ENCODE measurements at regions not wholly inside any gene's neighbourhood (a gene's known extent, or its start where the extent isn't known, plus 50 kb on each side); places are given as distances from the start of the nearest gene placed in this dataset.

GRCh38 chr5:117667105-117667504 is 1092.5 kb upstream of the SEMA6A start:
- Mint-ChIP-seq H3K27ac (no peak overlapping the region), H3K4me1 (ENCODE audit: low read depth) (no peaks in the 10 kb centered on the region), H3K4me3 (no peak overlapping the region), H3K36me3 (no peaks in the 10 kb centered on the region), H3K9me3 (ENCODE audit: low read depth) (no peaks in the 10 kb centered on the region), H3K27me3 (no peaks in the 10 kb centered on the region)

GRCh38 chr5:117665121-117665520 is 1090.5 kb upstream of the SEMA6A start:
- H3K4me3 Mint-ChIP-seq, result no peak overlapping the region
- H3K27me3 Mint-ChIP-seq, result no peaks in the 10 kb centered on the region
- H3K27ac Mint-ChIP-seq, result no peak overlapping the region
- H3K36me3 Mint-ChIP-seq, result no peaks in the 10 kb centered on the region
- H3K9me3 Mint-ChIP-seq (ENCODE audit: low read depth), result peaks cover 4% of the 10 kb centered on the region
- H3K4me1 Mint-ChIP-seq (ENCODE audit: low read depth), result no peaks in the 10 kb centered on the region

GRCh38 chr5:117662361-117662760 is 1087.7 kb upstream of the SEMA6A start:
- Mint-ChIP-seq H3K4me3 (no peak overlapping the region), H3K27ac (no peak overlapping the region), H3K27me3 (no peaks in the 10 kb centered on the region), H3K36me3 (no peaks in the 10 kb centered on the region), H3K9me3 (ENCODE audit: low read depth) (peaks cover 4% of the 10 kb centered on the region), H3K4me1 (ENCODE audit: low read depth) (no peaks in the 10 kb centered on the region)

GRCh38 chr5:117657541-117657940 is 1082.9 kb upstream of the SEMA6A start:
- H3K4me1 Mint-ChIP-seq (ENCODE audit: low read depth), result no peaks in the 10 kb centered on the region
- H3K36me3 Mint-ChIP-seq, result no peaks in the 10 kb centered on the region
- peaks cover 4% of the 10 kb centered on the region for H3K9me3 Mint-ChIP-seq (ENCODE audit: low read depth)
- H3K27me3 Mint-ChIP-seq, result no peaks in the 10 kb centered on the region
- H3K4me3 Mint-ChIP-seq, result no peak overlapping the region
- no peak overlapping the region for H3K27ac Mint-ChIP-seq

GRCh38 chr5:117652958-117653280 is 1078.3 kb upstream of the SEMA6A start:
- Mint-ChIP-seq H3K4me3 (no peak overlapping the region), H3K27ac (no peak overlapping the region), H3K27me3 (no peaks in the 10 kb centered on the region), H3K4me1 (ENCODE audit: low read depth) (no peaks in the 10 kb centered on the region), H3K9me3 (ENCODE audit: low read depth) (no peaks in the 10 kb centered on the region), H3K36me3 (no peaks in the 10 kb centered on the region)

- Mint-ChIP-seq H3K4me1 (ENCODE audit: low read depth) (no peaks in the 10 kb centered on the region), H3K27me3 (no peaks in the 10 kb centered on the region), H3K4me3 (no peak overlapping the region), H3K27ac (no peak overlapping the region), H3K9me3 (ENCODE audit: low read depth) (no peaks in the 10 kb centered on the region), H3K36me3 (no peaks in the 10 kb centered on the region)
These were observed 1077.7 kb upstream of the SEMA6A start for GRCh38 chr5:117652036-117652957.

GRCh38 chr5:117649821-117650220 is 1075.2 kb upstream of the SEMA6A start:
- H3K4me3 Mint-ChIP-seq, result no peak overlapping the region
- no peaks in the 10 kb centered on the region for H3K4me1 Mint-ChIP-seq (ENCODE audit: low read depth)
- no peaks in the 10 kb centered on the region for H3K27me3 Mint-ChIP-seq
- H3K27ac Mint-ChIP-seq, result no peak overlapping the region
- H3K9me3 Mint-ChIP-seq (ENCODE audit: low read depth), result no peaks in the 10 kb centered on the region
- H3K36me3 Mint-ChIP-seq, result no peaks in the 10 kb centered on the region

GRCh38 chr5:117645400-117645799 is 1070.8 kb upstream of the SEMA6A start:
- no peaks in the 10 kb centered on the region for H3K36me3 Mint-ChIP-seq
- H3K4me3 Mint-ChIP-seq, result no peak overlapping the region
- no peak overlapping the region for H3K27ac Mint-ChIP-seq
- H3K9me3 Mint-ChIP-seq (ENCODE audit: low read depth), result no peaks in the 10 kb centered on the region
- no peaks in the 10 kb centered on the region for H3K4me1 Mint-ChIP-seq (ENCODE audit: low read depth)
- H3K27me3 Mint-ChIP-seq, result no peaks in the 10 kb centered on the region

- H3K9me3 Mint-ChIP-seq (ENCODE audit: low read depth), result peaks cover 4% of the 10 kb centered on the region
These were observed 1064.0 kb upstream of the SEMA6A start for GRCh38 chr5:117638581-117638980.

GRCh38 chr5:117633093-117633492 is 1058.5 kb upstream of the SEMA6A start:
- no peaks in the 10 kb centered on the region for H3K27me3 Mint-ChIP-seq
- H3K4me1 Mint-ChIP-seq (ENCODE audit: low read depth), result no peaks in the 10 kb centered on the region
- peaks cover 3% of the 10 kb centered on the region for H3K36me3 Mint-ChIP-seq
- peaks cover 33% of the 10 kb centered on the region for H3K9me3 Mint-ChIP-seq (ENCODE audit: low read depth)
- H3K4me3 Mint-ChIP-seq, result no peak overlapping the region
- no peak overlapping the region for H3K27ac Mint-ChIP-seq

More at GRCh38 chr5:117638581-117638980, 1064.0 kb upstream of the SEMA6A start:
- H3K27me3 Mint-ChIP-seq, result no peaks in the 10 kb centered on the region
- no peaks in the 10 kb centered on the region for H3K4me1 Mint-ChIP-seq (ENCODE audit: low read depth)
- H3K36me3 Mint-ChIP-seq, result no peaks in the 10 kb centered on the region
- H3K4me3 Mint-ChIP-seq, result no peak overlapping the region
- H3K27ac Mint-ChIP-seq, result no peak overlapping the region

- Mint-ChIP-seq H3K4me1 (ENCODE audit: low read depth) (no peaks in the 10 kb centered on the region), H3K27ac (no peak overlapping the region), H3K4me3 (no peak overlapping the region), H3K27me3 (no peaks in the 10 kb centered on the region), H3K36me3 (no peaks in the 10 kb centered on the region), H3K9me3 (ENCODE audit: low read depth) (peaks cover 6% of the 10 kb centered on the region)
These were observed 1049.6 kb upstream of the SEMA6A start for GRCh38 chr5:117624201-117624600.

GRCh38 chr5:117623042-117623805 is 1048.6 kb upstream of the SEMA6A start:
- Mint-ChIP-seq H3K4me3 (no peak overlapping the region), H3K27ac (no peak overlapping the region)

GRCh38 chr5:117621921-117622320 is 1047.3 kb upstream of the SEMA6A start:
- no peaks in the 10 kb centered on the region for H3K4me1 Mint-ChIP-seq (ENCODE audit: low read depth)
- H3K27ac Mint-ChIP-seq, result no peak overlapping the region
- H3K36me3 Mint-ChIP-seq, result no peaks in the 10 kb centered on the region
- no peaks in the 10 kb centered on the region for H3K27me3 Mint-ChIP-seq
- H3K4me3 Mint-ChIP-seq, result no peak overlapping the region
- H3K9me3 Mint-ChIP-seq (ENCODE audit: low read depth), result peaks cover 3% of the 10 kb centered on the region

More at GRCh38 chr5:117623042-117623805, 1048.6 kb upstream of the SEMA6A start:
- Mint-ChIP-seq H3K9me3 (ENCODE audit: low read depth) (peaks cover 6% of the 10 kb centered on the region), H3K36me3 (no peaks in the 10 kb centered on the region), H3K27me3 (no peaks in the 10 kb centered on the region), H3K4me1 (ENCODE audit: low read depth) (no peaks in the 10 kb centered on the region)

GRCh38 chr5:117615226-117615625 is 1040.6 kb upstream of the SEMA6A start:
- H3K27me3 Mint-ChIP-seq, result no peaks in the 10 kb centered on the region
- peaks cover under 1% of the 10 kb centered on the region for H3K9me3 Mint-ChIP-seq (ENCODE audit: low read depth)
- no peaks in the 10 kb centered on the region for H3K4me1 Mint-ChIP-seq (ENCODE audit: low read depth)
- H3K27ac Mint-ChIP-seq, result no peak overlapping the region
- H3K4me3 Mint-ChIP-seq, result no peak overlapping the region
- no peaks in the 10 kb centered on the region for H3K36me3 Mint-ChIP-seq

- Mint-ChIP-seq H3K27ac (no peak overlapping the region), H3K9me3 (ENCODE audit: low read depth) (peaks cover 7% of the 10 kb centered on the region), H3K36me3 (no peaks in the 10 kb centered on the region), H3K4me1 (ENCODE audit: low read depth) (no peaks in the 10 kb centered on the region), H3K4me3 (no peak overlapping the region), H3K27me3 (no peaks in the 10 kb centered on the region)
These were observed 1039.8 kb upstream of the SEMA6A start for GRCh38 chr5:117614408-117614807.
